ENCODE measurements at regions not wholly inside any gene's neighbourhood (a gene's known extent, or its start where the extent isn't known, plus 50 kb on each side); places are given as distances from the start of the nearest gene placed in this dataset.

DNA sequence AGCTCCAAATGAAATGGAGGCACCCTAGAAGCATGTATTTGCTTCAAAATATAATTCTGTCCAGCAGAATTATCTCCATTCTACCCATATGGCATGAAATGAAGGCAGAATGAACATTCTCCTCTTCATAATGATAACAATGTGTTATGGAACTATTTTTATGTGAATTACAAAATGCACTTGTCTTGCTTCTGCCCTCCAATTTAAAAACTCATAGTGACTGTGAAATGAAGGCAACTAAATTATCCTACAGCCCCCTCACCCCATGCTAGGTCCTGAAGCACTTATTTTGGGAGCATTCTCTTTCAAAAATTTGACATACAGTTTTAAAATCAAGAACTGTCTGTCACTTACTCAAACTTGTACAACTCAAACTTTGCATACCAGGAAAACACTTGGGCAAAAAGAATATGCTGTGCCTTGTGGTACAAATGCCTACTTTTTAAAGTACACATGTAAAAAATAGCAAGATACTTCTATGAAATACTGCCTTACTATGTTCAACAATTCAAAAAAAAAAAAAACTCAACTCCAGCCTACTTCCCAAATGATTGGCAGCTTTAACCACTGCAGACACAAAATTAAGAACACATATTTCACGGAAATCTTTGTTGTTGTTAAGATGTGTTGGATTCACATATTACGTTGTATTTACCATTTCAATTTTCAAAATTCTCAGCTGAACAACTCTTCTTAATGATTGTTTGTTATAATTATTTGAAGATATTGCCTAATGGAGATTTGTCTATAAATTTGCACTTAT lies 213.3 kb upstream of the NFIA start:
- no peaks in the 10 kb centered on the region for H3K36me3 ChIP-seq
- no peak for TF ChIP-seq CTCF (IDR thresholded peaks at IDR 0.05)
- no peak for DNase-seq (ENCODE audit: low spot score in 2 of 2)

GRCh38 chr1:60867782-60868181 lies 214.6 kb upstream of the NFIA start:
- H3K27ac ChIP-seq = no peak overlapping the region
- TF ChIP-seq CTCF (IDR thresholded peaks at IDR 0.05) = no peak
- no peaks in the 10 kb centered on the region for H3K9me3 ChIP-seq
- no peaks in the 10 kb centered on the region for H3K4me1 ChIP-seq
- no peaks in the 10 kb centered on the region for H3K36me3 ChIP-seq
- no peaks in the 10 kb centered on the region for H3K27me3 ChIP-seq
- intact Hi-C loops (cut with DNase I) = no loop called here
- H3K4me3 ChIP-seq = no peak overlapping the region
- no peak for DNase-seq (ENCODE audit: low spot score in 2 of 2)

More for the DNA sequence above, 213.3 kb upstream of the NFIA start:
- Histone ChIP-seq H3K4me3 (no peak overlapping the region), H3K4me1 (no peaks in the 10 kb centered on the region), H3K9me3 (no peaks in the 10 kb centered on the region), H3K27me3 (no peaks in the 10 kb centered on the region), H3K27ac (no peak overlapping the region)
- intact Hi-C loops (cut with DNase I) = no loop called here

- Histone ChIP-seq H3K4me1 (no peaks in the 10 kb centered on the region), H3K27ac (no peak overlapping the region), H3K9me3 (no peaks in the 10 kb centered on the region), H3K27me3 (no peaks in the 10 kb centered on the region), H3K4me3 (no peak overlapping the region), H3K36me3 (no peaks in the 10 kb centered on the region)
- no peak for DNase-seq (ENCODE audit: low spot score in 2 of 2)
- intact Hi-C loops (cut with DNase I) = no loop called here
- no peak for TF ChIP-seq CTCF (IDR thresholded peaks at IDR 0.05)
Observed at GRCh38 chr1:60866917-60867531, 215.3 kb upstream of the NFIA start.

DNA sequence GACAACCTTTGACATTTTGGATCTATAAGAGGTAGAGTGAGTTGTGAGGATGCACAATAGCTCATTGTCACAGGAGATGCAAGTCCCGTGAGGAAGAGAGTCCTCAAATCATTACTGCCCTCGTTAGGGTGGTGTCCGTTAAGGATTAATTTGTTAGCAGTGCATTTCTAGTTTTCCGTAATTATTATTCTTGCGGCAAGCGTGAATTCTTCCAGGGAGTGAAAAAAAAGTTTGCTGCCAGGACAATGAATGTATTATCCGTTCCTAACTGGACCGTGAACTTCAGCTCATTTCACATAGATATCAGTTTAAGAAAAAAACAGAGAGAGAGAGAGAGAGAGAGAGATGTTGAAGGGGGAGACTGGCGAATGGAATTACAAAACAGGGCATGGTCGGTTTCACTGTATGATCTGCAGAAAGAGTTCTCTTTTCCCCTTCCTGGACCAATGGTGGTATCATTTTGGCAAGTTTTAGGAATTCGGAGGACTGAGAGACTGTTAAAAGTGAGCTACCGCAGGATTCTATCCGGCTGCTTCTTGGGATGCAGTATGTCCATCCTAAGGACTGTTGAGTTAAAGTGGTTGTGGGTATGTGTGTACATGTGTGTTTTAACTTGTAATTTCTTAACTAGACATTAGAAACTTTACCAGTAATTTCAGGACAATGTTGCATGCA lies 216.0 kb upstream of the NFIA start:
- no peak for DNase-seq (ENCODE audit: low spot score in 2 of 2)
- Histone ChIP-seq H3K4me1 (no peaks in the 10 kb centered on the region), H3K36me3 (no peaks in the 10 kb centered on the region), H3K9me3 (no peaks in the 10 kb centered on the region), H3K27ac (no peak overlapping the region), H3K4me3 (no peak overlapping the region), H3K27me3 (no peaks in the 10 kb centered on the region)
- TF ChIP-seq CTCF (IDR thresholded peaks at IDR 0.05) = no peak
- intact Hi-C loops (cut with DNase I) = no loop called here

GRCh38 chr1:60865166-60865565 lies 217.2 kb upstream of the NFIA start:
- Histone ChIP-seq H3K36me3 (no peaks in the 10 kb centered on the region), H3K4me1 (no peaks in the 10 kb centered on the region), H3K27ac (no peak overlapping the region), H3K9me3 (no peaks in the 10 kb centered on the region), H3K27me3 (no peaks in the 10 kb centered on the region), H3K4me3 (no peak overlapping the region)
- intact Hi-C loops (cut with DNase I) = no loop called here
- no peak for TF ChIP-seq CTCF (IDR thresholded peaks at IDR 0.05)
- no peak for DNase-seq (ENCODE audit: low spot score in 2 of 2)
